ENCODE measurements at regions not wholly inside any gene's neighbourhood (a gene's known extent, or its start where the extent isn't known, plus 50 kb on each side); places are given as distances from the start of the nearest gene placed in this dataset.

DNA sequence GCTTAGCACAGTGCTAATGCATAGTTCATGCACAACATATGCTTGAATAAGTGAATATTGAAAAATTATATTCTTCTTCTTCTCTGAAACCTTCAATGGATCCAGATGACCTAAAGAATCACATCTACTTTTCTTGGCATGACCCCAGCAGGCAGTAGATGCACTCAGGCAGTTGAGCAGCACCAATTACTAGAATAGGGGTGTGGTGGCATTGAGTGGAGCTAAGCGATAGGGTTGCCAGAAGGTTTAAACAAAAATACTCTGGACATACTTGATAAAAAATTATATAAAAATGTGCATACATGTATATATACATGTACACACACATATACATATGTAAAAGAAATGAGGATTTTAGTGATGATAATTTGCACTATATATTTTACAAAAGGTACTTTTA is 81.8 kb downstream of the NFKBIZ start:
- TF ChIP-seq, protein P1, sequence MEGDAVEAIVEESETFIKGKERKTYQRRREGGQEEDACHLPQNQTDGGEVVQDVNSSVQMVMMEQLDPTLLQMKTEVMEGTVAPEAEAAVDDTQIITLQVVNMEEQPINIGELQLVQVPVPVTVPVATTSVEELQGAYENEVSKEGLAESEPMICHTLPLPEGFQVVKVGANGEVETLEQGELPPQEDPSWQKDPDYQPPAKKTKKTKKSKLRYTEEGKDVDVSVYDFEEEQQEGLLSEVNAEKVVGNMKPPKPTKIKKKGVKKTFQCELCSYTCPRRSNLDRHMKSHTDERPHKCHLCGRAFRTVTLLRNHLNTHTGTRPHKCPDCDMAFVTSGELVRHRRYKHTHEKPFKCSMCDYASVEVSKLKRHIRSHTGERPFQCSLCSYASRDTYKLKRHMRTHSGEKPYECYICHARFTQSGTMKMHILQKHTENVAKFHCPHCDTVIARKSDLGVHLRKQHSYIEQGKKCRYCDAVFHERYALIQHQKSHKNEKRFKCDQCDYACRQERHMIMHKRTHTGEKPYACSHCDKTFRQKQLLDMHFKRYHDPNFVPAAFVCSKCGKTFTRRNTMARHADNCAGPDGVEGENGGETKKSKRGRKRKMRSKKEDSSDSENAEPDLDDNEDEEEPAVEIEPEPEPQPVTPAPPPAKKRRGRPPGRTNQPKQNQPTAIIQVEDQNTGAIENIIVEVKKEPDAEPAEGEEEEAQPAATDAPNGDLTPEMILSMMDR (IDR thresholded peaks at IDR 0.05; ENCODE audit: low read depth, low read length) = no peak
- Histone ChIP-seq H3K27ac (no peak overlapping the region), H3K4me3 (no peak overlapping the region), H3K36me3 (no peaks in the 10 kb centered on the region), H3K4me1 (ENCODE audit: low read depth) (peaks cover 6% of the 10 kb centered on the region), H3K9me3 (ENCODE audit: low read depth) (no peaks in the 10 kb centered on the region), H3K27me3 (no peaks in the 10 kb centered on the region)
- no peak for DNase-seq (ENCODE audit: low read depth in 1 of 2, low spot score in 1 of 2)

DNA sequence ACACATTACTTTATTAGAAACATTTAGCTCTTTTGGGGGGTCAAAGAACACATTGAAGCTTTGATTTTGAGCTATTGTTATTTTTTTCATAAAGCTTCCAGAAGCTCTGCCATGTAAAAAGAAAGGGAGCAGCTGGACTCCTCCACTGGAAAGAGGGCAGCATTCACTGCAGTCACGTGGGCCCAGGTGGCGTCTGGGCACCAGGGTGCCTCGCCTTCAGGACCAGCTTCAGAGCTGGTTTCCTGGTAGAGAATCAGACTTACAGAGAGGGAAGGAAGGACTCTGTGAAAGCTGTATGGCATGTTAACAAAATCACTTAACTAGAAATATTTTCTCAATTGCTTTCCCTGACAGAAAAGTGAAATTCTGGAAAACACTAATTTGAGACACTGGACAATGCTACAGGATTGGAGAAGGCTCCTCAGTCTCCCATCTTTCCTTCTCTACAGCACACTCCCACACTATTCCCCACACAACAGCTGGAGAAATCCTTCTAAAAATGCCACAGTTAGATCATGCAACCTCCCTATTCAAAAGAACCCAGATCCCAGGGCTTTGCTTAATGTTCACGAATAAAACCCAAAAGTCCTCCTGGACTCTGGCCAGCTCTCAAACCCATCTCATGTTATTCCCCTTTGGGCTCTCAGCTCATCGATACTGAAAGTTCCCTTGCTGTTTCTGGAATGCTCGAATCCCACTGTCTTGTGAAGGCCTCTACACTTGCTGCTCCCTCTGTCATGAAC is 83.2 kb downstream of the NFKBIZ start:
- H3K27ac ChIP-seq = no peak overlapping the region
- H3K27me3 ChIP-seq = no peaks in the 10 kb centered on the region
- peaks cover 13% of the 10 kb centered on the region for H3K4me1 ChIP-seq (ENCODE audit: low read depth)

DNA sequence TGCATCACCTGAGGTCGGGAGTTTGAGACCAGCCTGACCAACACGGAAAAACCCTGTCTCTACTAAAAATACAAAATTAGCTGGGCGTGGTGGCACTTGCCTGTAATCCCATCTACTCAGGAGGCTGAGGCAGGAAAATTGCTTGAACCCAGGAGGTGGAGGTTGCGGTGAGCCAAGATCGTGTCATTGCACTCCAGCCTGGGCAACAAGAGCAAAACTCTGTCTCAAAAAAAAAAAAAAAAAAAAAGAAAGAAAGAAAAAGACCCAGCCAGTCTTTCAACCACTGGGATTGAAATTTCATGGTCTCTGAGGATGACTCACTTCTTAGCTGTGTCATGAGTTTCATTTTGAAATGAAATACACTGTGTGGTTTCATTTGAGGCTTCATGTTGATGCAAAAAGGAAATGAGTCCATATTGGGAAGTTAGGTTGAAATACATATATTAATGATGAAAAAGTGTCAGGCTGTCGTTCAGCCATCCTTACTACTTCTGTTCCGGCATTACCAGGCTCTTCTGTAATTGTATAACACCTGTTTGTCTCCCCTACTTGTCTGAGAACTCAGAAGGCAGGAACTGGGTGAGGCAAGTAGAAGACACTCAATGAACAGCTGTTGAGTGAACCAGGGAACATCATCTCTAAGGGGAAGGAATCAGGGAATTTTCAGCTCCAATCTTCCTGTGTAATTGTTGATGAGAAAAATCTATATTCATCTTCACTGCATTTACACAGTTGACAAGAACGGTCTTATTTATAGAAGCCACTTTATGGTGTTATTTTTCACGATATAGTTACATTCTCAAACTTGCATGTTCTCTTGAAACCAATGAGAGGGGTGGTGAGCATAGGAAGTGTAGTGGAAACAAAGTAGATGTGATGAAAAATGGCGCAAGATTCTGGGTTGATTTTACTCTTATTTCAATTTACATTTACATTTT is 87.4 kb downstream of the NFKBIZ start:
- Histone ChIP-seq H3K27ac (no peak overlapping the region), H3K4me1 (ENCODE audit: low read depth) (peaks cover 43% of the 10 kb centered on the region), H3K27me3 (no peaks in the 10 kb centered on the region), H3K4me3 (no peak overlapping the region), H3K36me3 (no peaks in the 10 kb centered on the region), H3K9me3 (ENCODE audit: low read depth) (no peaks in the 10 kb centered on the region)
- TF ChIP-seq, protein P1 (IDR thresholded peaks at IDR 0.05; ENCODE audit: low read depth, low read length) = no peak
- DNase-seq (ENCODE audit: low read depth in 1 of 2, low spot score in 1 of 2) = peak in 1 of 2 donors; percentile 89

More for the DNA sequence above, 83.2 kb downstream of the NFKBIZ start:
- TF ChIP-seq, protein P1 (IDR thresholded peaks at IDR 0.05; ENCODE audit: low read depth, low read length) = no peak
- H3K9me3 ChIP-seq (ENCODE audit: low read depth) = no peaks in the 10 kb centered on the region
- no peak overlapping the region for H3K4me3 ChIP-seq
- no peak for DNase-seq (ENCODE audit: low read depth in 1 of 2, low spot score in 1 of 2)
- no peaks in the 10 kb centered on the region for H3K36me3 ChIP-seq

DNA sequence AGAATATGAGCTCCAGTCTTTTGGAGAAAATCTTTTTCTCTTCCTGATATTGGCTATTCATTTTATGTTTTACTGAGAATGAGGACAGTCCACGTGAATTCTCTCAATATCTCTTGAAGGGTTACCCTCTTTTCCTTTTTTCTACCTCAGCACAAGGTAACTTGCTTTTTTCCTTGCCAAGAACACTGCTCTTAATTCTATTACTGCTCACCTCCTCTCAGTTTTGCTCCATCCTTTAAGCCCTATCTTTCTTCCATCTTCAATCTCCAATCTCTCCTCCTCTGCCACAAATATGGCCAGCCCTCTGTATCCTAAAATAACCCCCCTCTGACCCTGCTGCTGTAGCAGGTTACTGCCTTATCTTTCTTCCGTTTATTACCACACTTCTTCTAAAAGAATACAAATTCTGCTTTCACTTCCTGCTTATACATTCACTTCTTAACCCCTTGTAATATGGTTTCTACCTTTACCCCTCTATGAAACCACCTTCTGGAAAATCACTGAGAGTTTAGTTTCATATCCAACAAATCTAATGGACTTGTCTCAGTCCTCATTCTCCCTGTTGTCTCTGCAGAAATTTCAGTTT is 89.0 kb downstream of the NFKBIZ start:
- Histone ChIP-seq H3K27me3 (no peaks in the 10 kb centered on the region), H3K4me3 (no peak overlapping the region), H3K9me3 (ENCODE audit: low read depth) (no peaks in the 10 kb centered on the region), H3K4me1 (ENCODE audit: low read depth) (peaks cover 53% of the 10 kb centered on the region), H3K27ac (peak overlapping the region; percentile 90), H3K36me3 (no peaks in the 10 kb centered on the region)
- TF ChIP-seq, protein P1 (IDR thresholded peaks at IDR 0.05; ENCODE audit: low read depth, low read length) = no peak
- DNase-seq (ENCODE audit: low read depth in 1 of 2, low spot score in 1 of 2) = no peak

DNA sequence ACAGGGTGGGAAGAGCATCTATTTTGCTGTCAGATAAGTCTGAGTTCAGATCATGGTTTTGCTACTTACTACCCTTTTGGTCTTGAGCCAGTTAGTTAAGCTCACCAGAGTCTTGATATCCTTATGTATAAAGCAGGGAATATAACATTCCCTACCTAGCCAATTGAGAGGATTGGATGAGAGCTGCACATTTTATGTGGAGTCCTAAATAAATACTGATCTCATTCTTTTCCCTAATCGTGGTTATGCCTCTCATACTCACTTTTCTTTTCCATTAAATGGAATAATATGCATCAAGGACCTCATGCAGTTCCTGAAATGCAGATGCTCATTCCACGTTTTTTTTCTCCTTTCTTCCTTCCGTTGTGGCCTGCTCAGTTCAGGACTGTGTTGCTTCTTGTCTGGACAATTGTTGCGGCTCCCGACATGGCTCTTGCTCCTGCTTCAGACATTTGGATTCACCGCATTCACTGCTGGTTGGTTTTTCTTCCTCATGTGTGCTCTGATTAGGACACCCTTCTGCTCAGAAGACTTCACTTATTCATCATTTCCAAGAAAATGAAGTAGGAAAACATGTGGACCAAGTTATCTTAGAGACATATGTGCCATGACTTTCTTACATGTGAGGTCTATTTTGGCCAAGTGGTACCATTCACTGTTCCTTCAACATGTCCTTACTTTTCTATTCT is 90.2 kb downstream of the NFKBIZ start:
- no peaks in the 10 kb centered on the region for H3K27me3 ChIP-seq
- H3K9me3 ChIP-seq (ENCODE audit: low read depth) = no peaks in the 10 kb centered on the region
- DNase-seq (ENCODE audit: low read depth in 1 of 2, low spot score in 1 of 2) = no peak
- no peaks in the 10 kb centered on the region for H3K36me3 ChIP-seq
- H3K4me3 ChIP-seq = no peak overlapping the region
- peak overlapping the region; percentile 90 for H3K27ac ChIP-seq
- peaks cover 53% of the 10 kb centered on the region for H3K4me1 ChIP-seq (ENCODE audit: low read depth)
- TF ChIP-seq, protein P1 (IDR thresholded peaks at IDR 0.05; ENCODE audit: low read depth, low read length) = no peak

Measured in cardiac muscle cell (in vitro differentiated cells and primary cell).